ENCODE measurements at regions not wholly inside any gene's neighbourhood (a gene's known extent, or its start where the extent isn't known, plus 50 kb on each side); places are given as distances from the start of the nearest gene placed in this dataset.
"Not testable (repeated sequence)": the region's sequence is repeated elsewhere in the genome, so short reads cannot be mapped to it uniquely, and the experiment has no call there.

DNA sequence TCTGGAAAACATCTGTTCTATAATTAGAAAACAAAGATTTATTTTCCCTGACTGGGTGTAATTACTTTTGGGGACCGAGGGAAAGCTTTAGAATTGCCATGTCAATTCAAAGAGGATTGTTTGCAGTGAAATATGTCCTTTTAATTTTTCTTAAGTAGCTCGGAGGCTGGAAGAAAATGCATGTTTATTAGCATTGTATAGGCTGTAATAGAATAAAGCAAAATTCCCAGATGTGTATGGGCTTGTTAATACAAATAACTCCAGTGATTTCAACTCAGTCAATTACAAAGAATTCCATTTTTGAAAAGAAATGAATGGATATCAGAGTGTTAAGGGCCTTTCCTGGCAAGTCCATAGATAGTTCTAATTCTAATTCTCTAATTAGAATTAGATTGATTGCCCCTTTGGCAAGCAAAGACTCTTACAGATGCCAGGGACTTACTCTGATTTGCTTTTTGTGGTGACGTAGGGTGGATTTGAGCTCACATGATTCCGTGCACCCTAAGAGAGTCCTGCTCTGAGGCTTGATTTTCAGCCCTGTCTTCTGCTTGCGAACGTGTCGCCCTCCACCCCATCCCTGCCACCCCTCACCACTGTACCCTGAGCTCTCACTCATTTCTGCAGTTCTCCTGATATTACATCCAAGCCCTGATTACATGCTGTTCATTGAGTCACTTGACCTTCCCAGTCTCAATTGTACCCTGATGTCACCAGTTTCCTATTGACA is 70.0 kb upstream of the FAM20A start:
- no peaks in the 10 kb centered on the region for H3K27me3 ChIP-seq
- no peaks in the 10 kb centered on the region for H3K36me3 ChIP-seq
- H3K4me1 ChIP-seq: no peaks in the 10 kb centered on the region
- no peak overlapping the region for H3K27ac ChIP-seq
- no peak overlapping the region for H3K4me3 ChIP-seq
- DNase-seq: no peak
- TF ChIP-seq POLR2AphosphoS5 (IDR thresholded peaks at IDR 0.05): no peak
- TF ChIP-seq POLR2A (IDR thresholded peaks at IDR 0.05): no peak
- TF ChIP-seq, protein P1, sequence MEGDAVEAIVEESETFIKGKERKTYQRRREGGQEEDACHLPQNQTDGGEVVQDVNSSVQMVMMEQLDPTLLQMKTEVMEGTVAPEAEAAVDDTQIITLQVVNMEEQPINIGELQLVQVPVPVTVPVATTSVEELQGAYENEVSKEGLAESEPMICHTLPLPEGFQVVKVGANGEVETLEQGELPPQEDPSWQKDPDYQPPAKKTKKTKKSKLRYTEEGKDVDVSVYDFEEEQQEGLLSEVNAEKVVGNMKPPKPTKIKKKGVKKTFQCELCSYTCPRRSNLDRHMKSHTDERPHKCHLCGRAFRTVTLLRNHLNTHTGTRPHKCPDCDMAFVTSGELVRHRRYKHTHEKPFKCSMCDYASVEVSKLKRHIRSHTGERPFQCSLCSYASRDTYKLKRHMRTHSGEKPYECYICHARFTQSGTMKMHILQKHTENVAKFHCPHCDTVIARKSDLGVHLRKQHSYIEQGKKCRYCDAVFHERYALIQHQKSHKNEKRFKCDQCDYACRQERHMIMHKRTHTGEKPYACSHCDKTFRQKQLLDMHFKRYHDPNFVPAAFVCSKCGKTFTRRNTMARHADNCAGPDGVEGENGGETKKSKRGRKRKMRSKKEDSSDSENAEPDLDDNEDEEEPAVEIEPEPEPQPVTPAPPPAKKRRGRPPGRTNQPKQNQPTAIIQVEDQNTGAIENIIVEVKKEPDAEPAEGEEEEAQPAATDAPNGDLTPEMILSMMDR (IDR thresholded peaks at IDR 0.05): no peak
- no peak for TF ChIP-seq EP300 (IDR thresholded peaks at IDR 0.05)
- WGBS, 5 donors: 69 to 85% (median 80%) methylated on average over 7 of the region's 7 CpGs
- no peaks in the 10 kb centered on the region for H3K9me3 ChIP-seq
- intact Hi-C loops (cut with DNase I; ENCODE audit: low total_unique reads): no loop called here

DNA sequence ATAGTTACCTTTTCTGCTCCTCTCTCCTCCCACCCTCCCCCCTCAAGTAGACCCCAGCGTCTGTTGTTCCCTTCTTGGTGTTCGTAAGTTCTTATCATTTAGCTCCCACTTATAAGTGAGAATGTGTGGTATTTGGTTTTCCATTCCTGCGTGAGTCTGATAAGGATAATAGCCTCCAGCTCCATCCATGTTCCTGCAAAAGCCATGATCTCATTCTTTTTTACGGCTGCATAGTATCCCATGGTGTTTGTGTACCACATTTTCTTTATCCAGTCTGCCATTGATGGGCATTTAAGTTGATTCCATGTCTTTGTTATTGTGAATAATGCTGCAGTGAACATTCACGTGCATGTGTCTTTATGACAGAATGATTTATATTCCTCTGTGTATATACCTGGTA is 65.3 kb upstream of the FAM20A start:
- H3K9me3 ChIP-seq; H3K4me1 ChIP-seq; intact Hi-C loops (cut with DNase I; ENCODE audit: low total_unique reads); H3K4me3 ChIP-seq; H3K27me3 ChIP-seq; H3K36me3 ChIP-seq; H3K27ac ChIP-seq; DNase-seq: not testable (repeated sequence)
- WGBS, 5 donors: 51 to 66% (median 65%) methylated on average over 5 of the region's 5 CpGs

DNA sequence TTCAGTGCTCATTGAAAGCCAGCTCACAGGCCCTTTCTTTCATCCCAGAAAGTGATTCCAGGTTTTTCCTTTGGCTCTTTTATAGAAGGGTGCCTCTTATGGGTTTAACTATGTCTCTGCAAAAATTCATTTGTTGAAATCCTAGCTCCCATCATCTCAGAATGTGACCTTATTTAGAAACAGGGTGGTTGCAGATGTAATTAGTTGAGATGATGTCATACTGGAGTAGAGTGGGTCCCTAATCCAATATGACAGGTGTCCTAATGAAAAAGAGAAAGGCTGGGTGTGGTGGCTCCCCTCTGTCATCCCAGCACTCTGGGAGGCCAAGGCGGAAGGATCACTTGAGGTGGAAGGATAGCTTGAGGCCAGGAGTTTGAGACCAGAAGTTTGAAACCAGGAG is 64.2 kb upstream of the FAM20A start:
- 93 to 100% (median 100%) methylated on average over 1 of the region's 1 CpG for WGBS, 5 donors

DNA sequence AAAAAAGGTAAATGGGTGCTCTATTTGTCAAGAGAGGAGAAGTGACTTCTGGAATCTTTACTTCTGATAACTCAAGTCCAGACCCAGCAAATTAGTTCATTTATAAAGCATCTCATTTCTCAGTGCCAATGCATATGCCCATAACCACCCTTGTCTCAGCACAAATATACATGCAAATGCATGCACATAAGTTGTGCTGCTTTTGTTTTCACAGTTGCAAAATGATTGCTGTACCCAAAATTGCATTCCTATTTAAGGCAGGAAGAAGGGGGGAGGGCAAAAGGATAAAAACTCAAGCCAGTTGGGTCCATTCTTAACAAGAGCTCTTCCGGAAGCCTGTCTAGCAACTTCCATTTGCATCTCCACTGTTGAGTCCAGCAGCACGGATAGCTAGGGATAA is 61.3 kb upstream of the FAM20A start:
- H3K27me3 ChIP-seq: no peaks in the 10 kb centered on the region
- DNase-seq: no peak

More for the DNA sequence above, 64.2 kb upstream of the FAM20A start:
- Histone ChIP-seq H3K4me1 (peaks cover 0 to 2% (median 0%) of the 10 kb centered on the region in 4 donors), H3K4me3 (no peak overlapping the region), H3K27ac (no peak overlapping the region), H3K9me3 (no peaks in the 10 kb centered on the region), H3K27me3 (no peaks in the 10 kb centered on the region), H3K36me3 (no peaks in the 10 kb centered on the region)
- intact Hi-C loops (cut with DNase I; ENCODE audit: low total_unique reads): no loop called here
- TF ChIP-seq, protein P1 (IDR thresholded peaks at IDR 0.05): no peak
- TF ChIP-seq POLR2AphosphoS5 (IDR thresholded peaks at IDR 0.05) (no peak), POLR2A (IDR thresholded peaks at IDR 0.05) (no peak), EP300 (IDR thresholded peaks at IDR 0.05) (no peak)
- DNase-seq: no peak

More for the DNA sequence above, 61.3 kb upstream of the FAM20A start:
- TF ChIP-seq, protein P1 (IDR thresholded peaks at IDR 0.05): no peak
- TF ChIP-seq POLR2A (IDR thresholded peaks at IDR 0.05) (no peak), POLR2AphosphoS5 (IDR thresholded peaks at IDR 0.05) (no peak), EP300 (IDR thresholded peaks at IDR 0.05) (no peak)
- intact Hi-C loops (cut with DNase I; ENCODE audit: low total_unique reads): no loop called here
- Histone ChIP-seq H3K27ac (no peak overlapping the region), H3K36me3 (no peaks in the 10 kb centered on the region), H3K4me3 (no peak overlapping the region), H3K9me3 (no peaks in the 10 kb centered on the region), H3K4me1 (peaks cover 0 to 7% (median 0%) of the 10 kb centered on the region in 4 donors)
- 90 to 96% (median 94%) methylated on average over 2 of the region's 2 CpGs for WGBS, 5 donors

Measured in stomach (tissue), 8 donors.